Panc1 (cell line): ENCODE measurements at regions not wholly inside any gene's neighbourhood (a gene's known extent, or its start where the extent isn't known, plus 50 kb on each side); places are given as distances from the start of the nearest gene placed in this dataset.

Experiments used
- CTCF ChIP-seq: fragments of 450-650 bp; IDR thresholded peaks from 2 replicates; pipeline ENCODE4 v1.5.1; 2017; ENCODE audit warnings: mild to moderate bottlenecking
- POLR2AphosphoS5 ChIP-seq: IDR thresholded peaks from 2 replicates; pipeline ENCODE4 v1.6.1; 2012; ENCODE audit warnings: mild to moderate bottlenecking, low read depth, low read length, moderate library complexity
- REST ChIP-seq, 2 experiments: IDR thresholded peaks; 2 replicates each; pipeline ENCODE4 v1.6.1; 2011 to 2012; ENCODE audit warnings: low read depth in 2 of 2, control low read depth in 1 of 2, low read length in 1 of 2, mild to moderate bottlenecking in 1 of 2, moderate library complexity in 1 of 2; ENCODE audit not compliant: insufficient read depth in 1 of 2

- TF ChIP-seq CTCF (no peak), POLR2AphosphoS5 (no peak), REST (IDR thresholded peaks at IDR 0.05; ENCODE audit: insufficient read depth in 1 of 2, low read depth in 2 of 2, low read length in 1 of 2) (no peak)
Observed at GRCh38 chr14:104439625-104440024, 139.9 kb upstream of the C14orf180 start.
